ENCODE measurements at regions not wholly inside any gene's neighbourhood (a gene's known extent, or its start where the extent isn't known, plus 50 kb on each side); places are given as distances from the start of the nearest gene placed in this dataset.
A peak's percentile ranks its signal among the peaks of the same experiment; 100 is the strongest.

DNA sequence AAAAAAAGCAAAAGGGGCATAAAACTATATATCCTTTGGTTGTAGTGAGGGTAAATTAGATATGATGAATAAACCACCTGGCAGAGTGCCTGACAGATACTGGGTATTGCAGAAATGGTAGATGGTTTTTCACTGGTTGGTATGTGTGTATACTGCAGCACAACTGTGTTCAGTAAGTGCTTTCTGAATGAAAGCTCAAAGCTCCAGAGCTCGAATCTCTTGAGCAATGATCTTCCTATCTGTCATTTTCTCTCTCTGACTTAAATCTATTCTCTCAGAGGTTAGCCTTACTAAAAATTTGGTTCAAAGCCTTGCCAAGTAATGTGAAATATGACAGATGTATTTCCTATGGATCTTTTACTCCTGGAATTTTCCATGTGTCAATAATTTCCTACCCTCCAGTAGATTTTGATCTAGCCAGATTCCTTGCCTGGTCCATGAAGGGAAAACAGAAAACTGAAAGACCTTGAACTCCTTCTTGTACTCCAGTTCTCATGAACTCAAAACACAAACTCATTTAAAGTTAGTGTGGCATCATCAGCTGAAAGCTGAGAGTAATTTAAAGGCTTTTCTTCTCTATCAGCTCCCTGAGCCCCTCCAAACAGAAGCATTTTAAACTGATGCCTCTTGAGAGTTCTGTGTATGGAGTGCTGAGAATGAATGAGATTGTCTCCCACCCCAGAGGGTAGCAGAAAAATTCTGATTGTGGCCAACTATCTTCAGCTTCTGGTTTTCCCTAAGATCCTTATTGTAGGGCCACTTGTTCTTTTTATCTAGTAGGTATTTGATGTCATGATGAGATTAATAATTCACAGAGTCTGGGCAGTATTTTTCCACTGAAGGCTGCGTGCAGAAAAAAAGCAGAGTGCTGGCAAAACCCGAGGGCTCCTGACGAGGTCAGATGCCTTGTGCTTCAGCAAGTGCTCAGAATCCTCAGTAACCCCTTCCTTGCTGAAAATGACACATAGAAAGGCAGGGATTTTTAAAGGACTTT lies 363.4 kb upstream of the BOD1L1 start:
- Mint-ChIP-seq H3K27ac (no peak overlapping the region; the same call in 1 of the 2 replicates), H3K4me3 (no peak overlapping the region), H3K36me3 (ENCODE audit: low read depth) (no peaks in the 10 kb centered on the region), H3K9me3 (no peaks in the 10 kb centered on the region; the same call in 1 of the 3 replicates), H3K4me1 (peaks cover 2% of the 10 kb centered on the region; the same call in 1 of the 3 replicates), H3K27me3 (ENCODE audit: insufficient read depth, low read depth, poor library complexity) (no peaks in the 10 kb centered on the region)
- H3K4me2 ChIP-seq = no peak overlapping the region
- H3K79me2 ChIP-seq (replicated peaks; ENCODE audit: insufficient read depth) = no peaks in the 10 kb centered on the region
- no peaks in the 10 kb centered on the region for H3F3A ChIP-seq (replicated peaks; ENCODE audit: low read depth)
- H3K4me1 ChIP-seq (ENCODE audit: insufficient read depth) = no peaks in the 10 kb centered on the region
- H4K20me1 ChIP-seq (replicated peaks; ENCODE audit: insufficient read depth) = no peaks in the 10 kb centered on the region
- no peak overlapping the region for H3K27ac ChIP-seq (ENCODE audit: low read depth)
- no peak for ATAC-seq
- TF ChIP-seq ZNF114 (CRISPR knock-in tag; IDR thresholded peaks at IDR 0.05) (no peak), STAT1 (IDR thresholded peaks at IDR 0.05; ENCODE audit: unreplicated experiment) (no peak), JUNB (IDR thresholded peaks at IDR 0.05; ENCODE audit: unreplicated experiment) (no peak), NANOG (IDR thresholded peaks at IDR 0.05; ENCODE audit: borderline replicate concordance) (no peak), POLR2AphosphoS5 (IDR thresholded peaks at IDR 0.05; ENCODE audit: low read depth) (no peak), EZH2phosphoT487 (IDR thresholded peaks at IDR 0.05; ENCODE audit: unreplicated experiment) (no peak), ZNF331 (CRISPR knock-in tag; IDR thresholded peaks at IDR 0.05; ENCODE audit: low read depth) (no peak), EZH2 (IDR thresholded peaks at IDR 0.05; ENCODE audit: low read depth, unreplicated experiment) (no peak), CREB1 (CRISPR knock-in tag; IDR thresholded peaks at IDR 0.05; ENCODE audit: low read depth) (no peak)
- TF ChIP-seq, protein P1, sequence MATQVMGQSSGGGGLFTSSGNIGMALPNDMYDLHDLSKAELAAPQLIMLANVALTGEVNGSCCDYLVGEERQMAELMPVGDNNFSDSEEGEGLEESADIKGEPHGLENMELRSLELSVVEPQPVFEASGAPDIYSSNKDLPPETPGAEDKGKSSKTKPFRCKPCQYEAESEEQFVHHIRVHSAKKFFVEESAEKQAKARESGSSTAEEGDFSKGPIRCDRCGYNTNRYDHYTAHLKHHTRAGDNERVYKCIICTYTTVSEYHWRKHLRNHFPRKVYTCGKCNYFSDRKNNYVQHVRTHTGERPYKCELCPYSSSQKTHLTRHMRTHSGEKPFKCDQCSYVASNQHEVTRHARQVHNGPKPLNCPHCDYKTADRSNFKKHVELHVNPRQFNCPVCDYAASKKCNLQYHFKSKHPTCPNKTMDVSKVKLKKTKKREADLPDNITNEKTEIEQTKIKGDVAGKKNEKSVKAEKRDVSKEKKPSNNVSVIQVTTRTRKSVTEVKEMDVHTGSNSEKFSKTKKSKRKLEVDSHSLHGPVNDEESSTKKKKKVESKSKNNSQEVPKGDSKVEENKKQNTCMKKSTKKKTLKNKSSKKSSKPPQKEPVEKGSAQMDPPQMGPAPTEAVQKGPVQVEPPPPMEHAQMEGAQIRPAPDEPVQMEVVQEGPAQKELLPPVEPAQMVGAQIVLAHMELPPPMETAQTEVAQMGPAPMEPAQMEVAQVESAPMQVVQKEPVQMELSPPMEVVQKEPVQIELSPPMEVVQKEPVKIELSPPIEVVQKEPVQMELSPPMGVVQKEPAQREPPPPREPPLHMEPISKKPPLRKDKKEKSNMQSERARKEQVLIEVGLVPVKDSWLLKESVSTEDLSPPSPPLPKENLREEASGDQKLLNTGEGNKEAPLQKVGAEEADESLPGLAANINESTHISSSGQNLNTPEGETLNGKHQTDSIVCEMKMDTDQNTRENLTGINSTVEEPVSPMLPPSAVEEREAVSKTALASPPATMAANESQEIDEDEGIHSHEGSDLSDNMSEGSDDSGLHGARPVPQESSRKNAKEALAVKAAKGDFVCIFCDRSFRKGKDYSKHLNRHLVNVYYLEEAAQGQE (IDR thresholded peaks at IDR 0.05; ENCODE audit: unreplicated experiment) = no peak
- TF ChIP-seq, protein P2, sequence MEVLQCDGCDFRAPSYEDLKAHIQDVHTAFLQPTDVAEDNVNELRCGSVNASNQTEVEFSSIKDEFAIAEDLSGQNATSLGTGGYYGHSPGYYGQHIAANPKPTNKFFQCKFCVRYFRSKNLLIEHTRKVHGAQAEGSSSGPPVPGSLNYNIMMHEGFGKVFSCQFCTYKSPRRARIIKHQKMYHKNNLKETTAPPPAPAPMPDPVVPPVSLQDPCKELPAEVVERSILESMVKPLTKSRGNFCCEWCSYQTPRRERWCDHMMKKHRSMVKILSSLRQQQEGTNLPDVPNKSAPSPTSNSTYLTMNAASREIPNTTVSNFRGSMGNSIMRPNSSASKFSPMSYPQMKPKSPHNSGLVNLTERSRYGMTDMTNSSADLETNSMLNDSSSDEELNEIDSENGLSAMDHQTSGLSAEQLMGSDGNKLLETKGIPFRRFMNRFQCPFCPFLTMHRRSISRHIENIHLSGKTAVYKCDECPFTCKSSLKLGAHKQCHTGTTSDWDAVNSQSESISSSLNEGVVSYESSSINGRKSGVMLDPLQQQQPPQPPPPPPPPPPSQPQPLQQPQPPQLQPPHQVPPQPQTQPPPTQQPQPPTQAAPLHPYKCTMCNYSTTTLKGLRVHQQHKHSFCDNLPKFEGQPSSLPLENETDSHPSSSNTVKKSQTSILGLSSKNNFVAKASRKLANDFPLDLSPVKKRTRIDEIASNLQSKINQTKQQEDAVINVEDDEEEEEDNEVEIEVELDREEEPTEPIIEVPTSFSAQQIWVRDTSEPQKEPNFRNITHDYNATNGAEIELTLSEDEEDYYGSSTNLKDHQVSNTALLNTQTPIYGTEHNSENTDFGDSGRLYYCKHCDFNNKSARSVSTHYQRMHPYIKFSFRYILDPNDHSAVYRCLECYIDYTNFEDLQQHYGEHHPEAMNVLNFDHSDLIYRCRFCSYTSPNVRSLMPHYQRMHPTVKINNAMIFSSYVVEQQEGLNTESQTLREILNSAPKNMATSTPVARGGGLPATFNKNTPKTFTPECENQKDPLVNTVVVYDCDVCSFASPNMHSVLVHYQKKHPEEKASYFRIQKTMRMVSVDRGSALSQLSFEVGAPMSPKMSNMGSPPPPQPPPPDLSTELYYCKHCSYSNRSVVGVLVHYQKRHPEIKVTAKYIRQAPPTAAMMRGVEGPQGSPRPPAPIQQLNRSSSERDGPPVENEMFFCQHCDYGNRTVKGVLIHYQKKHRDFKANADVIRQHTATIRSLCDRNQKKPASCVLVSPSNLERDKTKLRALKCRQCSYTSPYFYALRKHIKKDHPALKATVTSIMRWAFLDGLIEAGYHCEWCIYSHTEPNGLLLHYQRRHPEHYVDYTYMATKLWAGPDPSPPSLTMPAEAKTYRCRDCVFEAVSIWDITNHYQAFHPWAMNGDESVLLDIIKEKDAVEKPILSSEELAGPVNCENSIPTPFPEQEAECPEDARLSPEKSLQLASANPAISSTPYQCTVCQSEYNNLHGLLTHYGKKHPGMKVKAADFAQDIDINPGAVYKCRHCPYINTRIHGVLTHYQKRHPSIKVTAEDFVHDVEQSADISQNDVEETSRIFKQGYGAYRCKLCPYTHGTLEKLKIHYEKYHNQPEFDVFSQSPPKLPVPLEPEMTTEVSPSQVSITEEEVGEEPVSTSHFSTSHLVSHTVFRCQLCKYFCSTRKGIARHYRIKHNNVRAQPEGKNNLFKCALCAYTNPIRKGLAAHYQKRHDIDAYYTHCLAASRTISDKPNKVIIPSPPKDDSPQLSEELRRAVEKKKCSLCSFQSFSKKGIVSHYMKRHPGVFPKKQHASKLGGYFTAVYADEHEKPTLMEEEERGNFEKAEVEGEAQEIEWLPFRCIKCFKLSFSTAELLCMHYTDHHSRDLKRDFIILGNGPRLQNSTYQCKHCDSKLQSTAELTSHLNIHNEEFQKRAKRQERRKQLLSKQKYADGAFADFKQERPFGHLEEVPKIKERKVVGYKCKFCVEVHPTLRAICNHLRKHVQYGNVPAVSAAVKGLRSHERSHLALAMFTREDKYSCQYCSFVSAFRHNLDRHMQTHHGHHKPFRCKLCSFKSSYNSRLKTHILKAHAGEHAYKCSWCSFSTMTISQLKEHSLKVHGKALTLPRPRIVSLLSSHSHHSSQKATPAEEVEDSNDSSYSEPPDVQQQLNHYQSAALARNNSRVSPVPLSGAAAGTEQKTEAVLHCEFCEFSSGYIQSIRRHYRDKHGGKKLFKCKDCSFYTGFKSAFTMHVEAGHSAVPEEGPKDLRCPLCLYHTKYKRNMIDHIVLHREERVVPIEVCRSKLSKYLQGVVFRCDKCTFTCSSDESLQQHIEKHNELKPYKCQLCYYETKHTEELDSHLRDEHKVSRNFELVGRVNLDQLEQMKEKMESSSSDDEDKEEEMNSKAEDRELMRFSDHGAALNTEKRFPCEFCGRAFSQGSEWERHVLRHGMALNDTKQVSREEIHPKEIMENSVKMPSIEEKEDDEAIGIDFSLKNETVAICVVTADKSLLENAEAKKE (CRISPR knock-in tag; IDR thresholded peaks at IDR 0.05) = no peak
- TF ChIP-seq, protein P3, sequence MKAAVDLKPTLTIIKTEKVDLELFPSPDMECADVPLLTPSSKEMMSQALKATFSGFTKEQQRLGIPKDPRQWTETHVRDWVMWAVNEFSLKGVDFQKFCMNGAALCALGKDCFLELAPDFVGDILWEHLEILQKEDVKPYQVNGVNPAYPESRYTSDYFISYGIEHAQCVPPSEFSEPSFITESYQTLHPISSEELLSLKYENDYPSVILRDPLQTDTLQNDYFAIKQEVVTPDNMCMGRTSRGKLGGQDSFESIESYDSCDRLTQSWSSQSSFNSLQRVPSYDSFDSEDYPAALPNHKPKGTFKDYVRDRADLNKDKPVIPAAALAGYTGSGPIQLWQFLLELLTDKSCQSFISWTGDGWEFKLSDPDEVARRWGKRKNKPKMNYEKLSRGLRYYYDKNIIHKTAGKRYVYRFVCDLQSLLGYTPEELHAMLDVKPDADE (IDR thresholded peaks at IDR 0.05) = no peak
- TF ChIP-seq, protein P4, sequence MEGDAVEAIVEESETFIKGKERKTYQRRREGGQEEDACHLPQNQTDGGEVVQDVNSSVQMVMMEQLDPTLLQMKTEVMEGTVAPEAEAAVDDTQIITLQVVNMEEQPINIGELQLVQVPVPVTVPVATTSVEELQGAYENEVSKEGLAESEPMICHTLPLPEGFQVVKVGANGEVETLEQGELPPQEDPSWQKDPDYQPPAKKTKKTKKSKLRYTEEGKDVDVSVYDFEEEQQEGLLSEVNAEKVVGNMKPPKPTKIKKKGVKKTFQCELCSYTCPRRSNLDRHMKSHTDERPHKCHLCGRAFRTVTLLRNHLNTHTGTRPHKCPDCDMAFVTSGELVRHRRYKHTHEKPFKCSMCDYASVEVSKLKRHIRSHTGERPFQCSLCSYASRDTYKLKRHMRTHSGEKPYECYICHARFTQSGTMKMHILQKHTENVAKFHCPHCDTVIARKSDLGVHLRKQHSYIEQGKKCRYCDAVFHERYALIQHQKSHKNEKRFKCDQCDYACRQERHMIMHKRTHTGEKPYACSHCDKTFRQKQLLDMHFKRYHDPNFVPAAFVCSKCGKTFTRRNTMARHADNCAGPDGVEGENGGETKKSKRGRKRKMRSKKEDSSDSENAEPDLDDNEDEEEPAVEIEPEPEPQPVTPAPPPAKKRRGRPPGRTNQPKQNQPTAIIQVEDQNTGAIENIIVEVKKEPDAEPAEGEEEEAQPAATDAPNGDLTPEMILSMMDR (conservative IDR thresholded peaks at IDR 0.05; ENCODE audit: low read depth in 2 of 2) = no peak
- peak overlapping the region; percentile 84; the same call in 1 of the 2 replicates for H2AFZ ChIP-seq
- no peaks in the 10 kb centered on the region for H3K27me3 ChIP-seq (ENCODE audit: insufficient read depth)
- 0 out of 2 replicates have a peak, but pooled peaks cover 1% of the 10 kb centered on the region for H3K9me2 ChIP-seq (ENCODE audit: insufficient read depth)
- no peak overlapping the region for H3K4me3 ChIP-seq
- DNase-seq (ENCODE audit: low spot score) = no peak
- no peaks in the 10 kb centered on the region for H3K36me3 ChIP-seq (ENCODE audit: insufficient read depth)

Measured in GM23338 (cell line).